SK-N-SH (cell line): ENCODE measurements at regions not wholly inside any gene's neighbourhood (a gene's known extent, or its start where the extent isn't known, plus 50 kb on each side); places are given as distances from the start of the nearest gene placed in this dataset.

ENCODE experiments used
- CTCF ChIA-PET: fragments of 300-600, 350-600 bp; formaldehyde crosslinking; extraction: SDS; loops from one replicate; lab custom pipeline; 2021; lab: Yijun Ruan, JAX
- POLR2A ChIA-PET: fragments of 350-600 bp; sonication (Branson Sonifier 250); formaldehyde crosslinking; extraction: SDS; loops from one replicate; lab custom pipeline; 2020; ENCODE audit warnings: antibody characterized with exemption, inconsistent platforms; lab: Yijun Ruan, JAX
- DNase-seq: peaks from one replicate; pipeline ENCODE4 v3.0.0; 2012
- H2AFZ ChIP-seq: fragments of 200-600 bp; sonication (generic); 2 replicates; pipeline ENCODE4 v1.8.1; 2016; ENCODE audit warnings: antibody characterized with exemption, mild to moderate bottlenecking, low read depth
- H3F3A ChIP-seq: fragments of 200-600 bp; sonication (generic); replicated peaks from 2 replicates; pipeline ENCODE3; 2016; ENCODE audit warnings: antibody characterized with exemption, mild to moderate bottlenecking; ENCODE audit not compliant: insufficient read depth
- H3K27ac ChIP-seq, 2 experiments: fragments of 200-500 bp in 1 of 2; fragments of 200-600 bp in 1 of 2; sonication (Bioruptor generic) in 1 of 2; sonication (generic), shearing (Covaris generic) in 1 of 2; 2 replicates each; pipeline versions ENCODE4 v1.5.1 to v1.6.1; 2014 to 2016; ENCODE audit warnings: low read depth in 2 of 2, inconsistent platforms in 1 of 2, low read length in 1 of 2, mild to moderate bottlenecking in 1 of 2, mixed read lengths in 1 of 2
- H3K27me3 ChIP-seq: fragments of 200-600 bp; sonication (generic), shearing (Covaris generic); 2 replicates; pipeline ENCODE4 v1.6.1; 2016; ENCODE audit warnings: mixed run types; ENCODE audit not compliant: insufficient read depth
- H3K36me3 ChIP-seq, 2 experiments: fragments of 200-500 bp in 1 of 2; fragments of 200-600 bp in 1 of 2; sonication (Bioruptor generic) in 1 of 2; sonication (generic) in 1 of 2; replicated peaks in 1 of 2; 2 replicates each; pipeline versions ENCODE3 to v1.5.1; 2014 to 2016; ENCODE audit warnings: low read length in 1 of 2, mild to moderate bottlenecking in 1 of 2; ENCODE audit not compliant: insufficient read depth in 2 of 2, control insufficient read depth in 1 of 2
- H3K4me1 ChIP-seq, 2 experiments: fragments of 200-500 bp in 1 of 2; fragments of 200-600 bp in 1 of 2; sonication (Bioruptor generic) in 1 of 2; sonication (generic), shearing (Covaris generic) in 1 of 2; 2 replicates each; pipeline versions ENCODE4 v1.5.1 to v1.6.1; 2014 to 2016; ENCODE audit warnings: low read depth in 1 of 2, low read length in 1 of 2, mixed run types in 1 of 2; ENCODE audit not compliant: insufficient read depth in 2 of 2, control insufficient read depth in 1 of 2
- H3K4me2 ChIP-seq: fragments of 200-600 bp; sonication (generic), shearing (Covaris generic); 2 replicates; pipeline ENCODE4 v1.6.1; 2017; ENCODE audit warnings: mixed run types
- H3K4me3 ChIP-seq, 2 experiments: fragments of 200-500 bp in 1 of 2; fragments of 200-600 bp in 1 of 2; sonication (Bioruptor generic) in 1 of 2; sonication (generic), shearing (Covaris generic) in 1 of 2; 2 replicates each; pipeline versions ENCODE4 v1.5.1 to v1.8.1; 2014 to 2016; ENCODE audit warnings: low read depth in 2 of 2, inconsistent platforms in 1 of 2, low read length in 1 of 2, mild to moderate bottlenecking in 1 of 2, mixed read lengths in 1 of 2, moderate library complexity in 1 of 2
- H3K79me2 ChIP-seq: fragments of 200-600 bp; sonication (generic); 2 replicates; pipeline ENCODE4 v1.8.1; 2017; ENCODE audit warnings: mild to moderate bottlenecking; ENCODE audit not compliant: insufficient read depth
- H3K9ac ChIP-seq: fragments of 200-600 bp; sonication (generic); 2 replicates; pipeline ENCODE4 v1.6.1; 2017; ENCODE audit warnings: mixed run types
- H3K9me2 ChIP-seq: fragments of 200-600 bp; sonication (generic); 2 replicates; pipeline ENCODE4 v1.6.1; 2017; ENCODE audit warnings: mixed run types
- H3K9me3 ChIP-seq: fragments of 200-600 bp; sonication (generic); 2 replicates; pipeline ENCODE4 v1.6.1; 2017; ENCODE audit warnings: mixed run types, mild to moderate bottlenecking, moderate library complexity
- H4K20me1 ChIP-seq: fragments of 200-600 bp; sonication (generic); 2 replicates; pipeline ENCODE4 v1.6.1; 2017; ENCODE audit warnings: mild to moderate bottlenecking, mixed run types; ENCODE audit not compliant: insufficient read depth
- CHD2 ChIP-seq: fragments of 150-350 bp; IDR thresholded peaks from 2 replicates; pipeline ENCODE4 v1.6.1; 2018; ENCODE audit warnings: low read length; ENCODE audit not compliant: partially characterized antibody
- FOXJ3 ChIP-seq: sonication (generic); formaldehyde crosslinking; IDR thresholded peaks from 2 replicates; pipeline ENCODE4 v1.5.1; 2020; ENCODE audit warnings: mild to moderate bottlenecking, missing genetic modification reagents
- GATA2 ChIP-seq: sonication (generic); formaldehyde crosslinking; IDR thresholded peaks from 2 replicates; pipeline ENCODE4 v1.5.0; 2020; ENCODE audit warnings: mild to moderate bottlenecking, missing genetic modification reagents
- MAX ChIP-seq: IDR thresholded peaks from 2 replicates; pipeline ENCODE4 v1.4.0; 2012; ENCODE audit warnings: low read depth
- NRF1 ChIP-seq: IDR thresholded peaks from 2 replicates; pipeline ENCODE4 v1.6.1; 2012; ENCODE audit warnings: low read depth, mild to moderate bottlenecking, low read length
- PBX3 ChIP-seq: IDR thresholded peaks from 2 replicates; pipeline ENCODE4; 2012
- RFX5 ChIP-seq: IDR thresholded peaks from 2 replicates; pipeline ENCODE4 v1.6.1; 2012; ENCODE audit warnings: mild to moderate bottlenecking, improper control_type of control experiment, low read length
- RXRA ChIP-seq: IDR thresholded peaks from 2 replicates; pipeline ENCODE4 v1.4.0; 2012; ENCODE audit warnings: low read depth, mild to moderate bottlenecking, borderline replicate concordance
- TEAD4 ChIP-seq: IDR thresholded peaks from 2 replicates; pipeline ENCODE4 v1.4.0; 2012; ENCODE audit warnings: mild to moderate bottlenecking, borderline replicate concordance; ENCODE audit not compliant: insufficient read depth
- USF2 ChIP-seq: fragments of 150-350 bp; IDR thresholded peaks from 2 replicates; pipeline ENCODE4 v1.6.1; 2017; ENCODE audit warnings: antibody characterized with exemption, low read length, low read depth, borderline replicate concordance
- WGBS: methylation state at CpG from one replicate; pipeline ENCODE4 v1.1.6; 2017; ENCODE audit warnings: low lambda C conversion rate; 5-methylcytosine and 5-hydroxymethylcytosine counted together
- TF ChIP-seq, protein P1 (sequence below): IDR thresholded peaks from 2 replicates; pipeline ENCODE4 v1.4.0; 2012; ENCODE audit warnings: low read depth, borderline replicate concordance

GRCh38 chr21:39116761-39117439 lies 66.4 kb downstream of the PSMG1 start:
- Histone ChIP-seq H4K20me1 (no peaks in the 10 kb centered on the region), H3K4me3 (no peak overlapping the region), H3F3A (peaks cover 5% of the 10 kb centered on the region), H3K9me2 (no peaks in the 10 kb centered on the region), H3K27ac (no peak overlapping the region), H3K79me2 (no peaks in the 10 kb centered on the region), H3K4me1 (no peaks in the 10 kb centered on the region; a peak in 1 of 4 replicates), H3K4me2 (no peak overlapping the region), H3K36me3 (no peaks in the 10 kb centered on the region), H3K9ac (no peak overlapping the region), H3K27me3 (no peaks in the 10 kb centered on the region)
- 80% methylated on average over 12 of the region's 19 CpGs for WGBS
- TF ChIP-seq GATA2 (CRISPR knock-in tag) (no peak), USF2 (no peak), RFX5 (no peak), MAX (no peak), FOXJ3 (CRISPR knock-in tag) (no peak), NRF1 (no peak), CHD2 (no peak), TEAD4 (no peak), RXRA (no peak), PBX3 (no peak)
- TF ChIP-seq, protein P1, sequence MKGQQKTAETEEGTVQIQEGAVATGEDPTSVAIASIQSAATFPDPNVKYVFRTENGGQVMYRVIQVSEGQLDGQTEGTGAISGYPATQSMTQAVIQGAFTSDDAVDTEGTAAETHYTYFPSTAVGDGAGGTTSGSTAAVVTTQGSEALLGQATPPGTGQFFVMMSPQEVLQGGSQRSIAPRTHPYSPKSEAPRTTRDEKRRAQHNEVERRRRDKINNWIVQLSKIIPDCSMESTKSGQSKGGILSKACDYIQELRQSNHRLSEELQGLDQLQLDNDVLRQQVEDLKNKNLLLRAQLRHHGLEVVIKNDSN: no peak
- TF ChIP-seq, all 33 proteins: peak for 0
- no peak for DNase-seq
- POLR2A ChIA-PET: no interaction called here
- H2AFZ ChIP-seq: no peak overlapping the region
- H3K9me3 ChIP-seq: no peaks in the 10 kb centered on the region
- CTCF ChIA-PET: interaction anchor here (1.0 to 1.3 kb wide), 2 partner anchors 9 to 383 kb away, joined by 3 to 4 read pairs; no protein-coding TSS in a partner anchor

- ChIA-PET POLR2A (no interaction called here), CTCF (interaction anchor here (0.6 to 2.1 kb wide), 5 partner anchors 10 to 31 kb away, joined by 3 to 7 read pairs (median 4); no protein-coding TSS in a partner anchor)
- Histone ChIP-seq H3K4me3 (no peak overlapping the region), H3K79me2 (no peaks in the 10 kb centered on the region), H3K9me2 (no peaks in the 10 kb centered on the region), H3F3A (peaks cover 5% of the 10 kb centered on the region), H2AFZ (no peak overlapping the region; the same call in 1 of the 2 replicates), H3K9me3 (no peaks in the 10 kb centered on the region), H3K9ac (no peak overlapping the region), H3K27ac (peak overlapping the region in 1 of 2 experiments; percentile 47; a peak in 1 of 4 replicates), H3K27me3 (no peaks in the 10 kb centered on the region), H3K36me3 (no peaks in the 10 kb centered on the region), H3K4me1 (no peaks in the 10 kb centered on the region; a peak in 1 of 4 replicates), H3K4me2 (peak overlapping the region; percentile 59; the same call in 1 of the 2 replicates), H4K20me1 (no peaks in the 10 kb centered on the region)
- 92% methylated on average over 8 of the region's 10 CpGs for WGBS
- TF ChIP-seq NRF1: no peak
- peak; percentile 63 for TF ChIP-seq PBX3
- DNase-seq: no peak
These were observed 67.5 kb downstream of the PSMG1 start for GRCh38 chr21:39115576-39116235.
